H9 (cell line): ENCODE measurements at regions not wholly inside any gene's neighbourhood (a gene's known extent, or its start where the extent isn't known, plus 50 kb on each side); places are given as distances from the start of the nearest gene placed in this dataset.

Experiments
- DNase-seq: peaks from one replicate; pipeline ENCODE4 v3.0.0-alpha.2; 2017
- H2AFZ ChIP-seq: one replicate; pipeline ENCODE4 v1.6.1; 2013; ENCODE audit warnings: mild to moderate bottlenecking, low read length, control low read depth, moderate library complexity
- H2AK5ac ChIP-seq: 2 replicates; pipeline ENCODE4 v1.6.1; 2013; ENCODE audit warnings: low read length, control low read depth, mixed read lengths; ENCODE audit not compliant: insufficient read length
- H2BK120ac ChIP-seq: one replicate; pipeline ENCODE4 v1.6.1; 2013; ENCODE audit warnings: low read depth, mild to moderate bottlenecking, low read length, control low read depth, inconsistent platforms; ENCODE audit not compliant: poor library complexity, severe bottlenecking
- H2BK12ac ChIP-seq: 2 replicates; pipeline ENCODE4 v1.6.1; 2013; ENCODE audit warnings: low read length, control low read depth, mixed read lengths, low read depth; ENCODE audit not compliant: insufficient read length
- H2BK15ac ChIP-seq: 2 replicates; pipeline ENCODE4 v1.6.1; 2013; ENCODE audit warnings: low read depth, low read length, control low read depth
- H2BK20ac ChIP-seq: one replicate; pipeline ENCODE4 v1.6.1; 2013; ENCODE audit warnings: low read depth, mild to moderate bottlenecking, low read length, control low read depth, inconsistent platforms; ENCODE audit not compliant: poor library complexity, severe bottlenecking
- H2BK5ac ChIP-seq: 2 replicates; pipeline ENCODE4 v1.6.1; 2013; ENCODE audit warnings: low read length, control low read depth, mixed read lengths; ENCODE audit not compliant: insufficient read length
- H3K14ac ChIP-seq: 2 replicates; pipeline ENCODE4 v1.6.1; 2013; ENCODE audit warnings: low read length, control low read depth; ENCODE audit not compliant: insufficient read depth
- H3K18ac ChIP-seq: 2 replicates; pipeline ENCODE4 v1.6.1; 2013; ENCODE audit warnings: low read depth, mild to moderate bottlenecking, mixed read lengths, low read length, control low read depth; ENCODE audit not compliant: insufficient read length
- H3K23ac ChIP-seq: 2 replicates; pipeline ENCODE4 v1.6.1; 2013; ENCODE audit warnings: low read length, control low read depth, mixed read lengths, low read depth; ENCODE audit not compliant: insufficient read length
- H3K23me2 ChIP-seq: 2 replicates; pipeline ENCODE4 v1.6.1; 2013; ENCODE audit warnings: low read depth, mild to moderate bottlenecking, mixed read lengths, low read length, control low read depth; ENCODE audit not compliant: insufficient read length, poor library complexity, severe bottlenecking
- H3K27ac ChIP-seq: 2 replicates; pipeline ENCODE4 v1.5.1; 2013; ENCODE audit warnings: low read length, control low read depth, mixed read lengths, low read depth; ENCODE audit not compliant: insufficient read length
- H3K27me3 ChIP-seq: 2 replicates; pipeline ENCODE4 v1.6.1; 2013; ENCODE audit warnings: low read length, control low read depth, inconsistent platforms; ENCODE audit not compliant: insufficient read depth
- H3K4ac ChIP-seq: 2 replicates; pipeline ENCODE4 v1.6.1; 2013; ENCODE audit warnings: low read depth, mild to moderate bottlenecking, control low read depth, inconsistent platforms, low read length, moderate library complexity
- H3K4me1 ChIP-seq: 2 replicates; pipeline ENCODE4 v1.6.1; 2013; ENCODE audit warnings: low read length, control low read depth, inconsistent platforms; ENCODE audit not compliant: insufficient read depth
- H3K4me2 ChIP-seq: 2 replicates; pipeline ENCODE4 v1.6.1; 2013; ENCODE audit warnings: low read length, control low read depth, mixed read lengths; ENCODE audit not compliant: insufficient read length, insufficient read depth
- H3K56ac ChIP-seq: 2 replicates; pipeline ENCODE4 v1.6.1; 2013; ENCODE audit warnings: low read depth, mild to moderate bottlenecking, mixed read lengths, low read length, control low read depth; ENCODE audit not compliant: insufficient read length
- H3K79me1 ChIP-seq: 2 replicates; pipeline ENCODE4 v1.6.1; 2013; ENCODE audit warnings: low read depth, mild to moderate bottlenecking, moderate library complexity, low read length, control low read depth, inconsistent platforms; ENCODE audit not compliant: insufficient read depth, poor library complexity, severe bottlenecking
- H3K79me2 ChIP-seq: 2 replicates; pipeline ENCODE4 v1.6.1; 2013; ENCODE audit warnings: low read length, control low read depth, inconsistent platforms; ENCODE audit not compliant: insufficient read depth
- H3K9ac ChIP-seq: 2 replicates; pipeline ENCODE4 v1.6.1; 2013; ENCODE audit warnings: low read length, control low read depth, mixed read lengths; ENCODE audit not compliant: insufficient read length; ENCODE audit errors: extremely low read depth
- H3K9me3 ChIP-seq: one replicate; pipeline ENCODE4 v1.6.1; 2013; ENCODE audit warnings: low read depth, low read length, inconsistent platforms; ENCODE audit not compliant: control insufficient read depth
- H3T11ph ChIP-seq: one replicate; pipeline ENCODE4 v1.6.1; 2013; ENCODE audit warnings: mild to moderate bottlenecking, low read length, control low read depth, inconsistent platforms
- H4K20me1 ChIP-seq: one replicate; pipeline ENCODE4 v1.6.1; 2013; ENCODE audit not compliant: control insufficient read depth, insufficient read length, insufficient read depth
- H4K5ac ChIP-seq: 2 replicates; pipeline ENCODE4 v1.6.1; 2013; ENCODE audit warnings: low read depth, mild to moderate bottlenecking, mixed read lengths, low read length, control low read depth; ENCODE audit not compliant: insufficient read length
- H4K8ac ChIP-seq: replicated peaks from 2 replicates; pipeline ENCODE4 v1.6.1; 2013; ENCODE audit warnings: low read length, control low read depth, mixed read lengths, low read depth; ENCODE audit not compliant: insufficient read length
- H4K91ac ChIP-seq: 2 replicates; pipeline ENCODE4 v1.6.1; 2013; ENCODE audit warnings: low read depth, mild to moderate bottlenecking, moderate library complexity, mixed read lengths, low read length, control low read depth; ENCODE audit not compliant: insufficient read length
- H3K27ac Mint-ChIP-seq, 3 experiments: 2 replicates in 2 of 3; 3 replicates in 1 of 3; pipeline ENCODE4 v1.8.0; 2020 to 2021; ENCODE audit warnings: mixed read lengths in 3 of 3, mild to moderate bottlenecking in 1 of 3, moderate library complexity in 1 of 3
- H3K27me3 Mint-ChIP-seq: 2 replicates; pipeline ENCODE4 v1.8.0; 2021; ENCODE audit warnings: low read depth, mild to moderate bottlenecking, moderate library complexity, mixed read lengths
- H3K36me3 Mint-ChIP-seq, 3 experiments: 2 replicates in 2 of 3; 3 replicates in 1 of 3; pipeline ENCODE4 v1.8.0; 2020 to 2021; ENCODE audit warnings: low read depth in 3 of 3, mixed read lengths in 3 of 3; ENCODE audit not compliant: insufficient read depth in 1 of 3
- H3K4me1 Mint-ChIP-seq, 2 experiments: 2 replicates each; pipeline ENCODE4 v1.8.0; 2020; ENCODE audit warnings: mixed read lengths in 2 of 2
- H3K4me3 Mint-ChIP-seq, 2 experiments: 2 replicates in 1 of 2; 3 replicates in 1 of 2; pipeline ENCODE4 v1.8.0; 2020 to 2021; ENCODE audit warnings: mild to moderate bottlenecking in 2 of 2, mixed read lengths in 2 of 2, moderate library complexity in 1 of 2
- H3K9me3 Mint-ChIP-seq, 2 experiments: 2 replicates in 1 of 2; 3 replicates in 1 of 2; pipeline ENCODE4 v1.8.0; 2020; ENCODE audit warnings: mild to moderate bottlenecking in 2 of 2, mixed read lengths in 2 of 2, moderate library complexity in 1 of 2
- CTCF ChIP-seq: fragments of 200-600 bp; sonication (generic); conservative IDR thresholded peaks from 3 replicates; pipeline ENCODE4 v1.8.0; 2021; ENCODE audit warnings: antibody characterized with exemption, mild to moderate bottlenecking
- WGBS: extraction: QIAGEN DNeasy Blood & Tissue Kit; methylation state at CpG from one replicate; pipeline ENCODE4 v1.1.7; 2013; ENCODE audit warnings: missing lambda C conversion rate, low lambda C conversion rate, mixed read lengths; ENCODE audit not compliant: insufficient read length; ENCODE audit errors: extremely low coverage; 5-methylcytosine and 5-hydroxymethylcytosine counted together

- Mint-ChIP-seq H3K9me3 (peaks cover 0 to 3% of the 10 kb centered on the region in 2 experiments; a peak in 2 of 5 replicates), H3K27me3 (no peaks in the 10 kb centered on the region), H3K4me3 (no peak overlapping the region), H3K36me3 (peaks cover 0 to 2% (median 0%) of the 10 kb centered on the region in 3 experiments; a peak in 2 of 7 replicates), H3K27ac (no peak overlapping the region), H3K4me1 (peaks cover 12 to 13% of the 10 kb centered on the region in 2 experiments)
- no peak overlapping the region for H2BK12ac ChIP-seq
- H3K4me1 ChIP-seq: no peaks in the 10 kb centered on the region
- no peak overlapping the region for H4K91ac ChIP-seq
- H2BK5ac ChIP-seq: no peak overlapping the region
- H2BK20ac ChIP-seq: no peak overlapping the region
- H3K27me3 ChIP-seq: no peaks in the 10 kb centered on the region
- WGBS: no CpG with 5 or more reads among the region's 2 CpGs
- H3K18ac ChIP-seq: no peak overlapping the region
- H3K27ac ChIP-seq: no peak overlapping the region
- H2AFZ ChIP-seq: no peak overlapping the region
- no peak for DNase-seq
- H3K79me2 ChIP-seq: no peaks in the 10 kb centered on the region
- H4K20me1 ChIP-seq: no peaks in the 10 kb centered on the region
- H3K79me1 ChIP-seq: no peaks in the 10 kb centered on the region
- no peak overlapping the region for H3K23ac ChIP-seq
- H3K9ac ChIP-seq: no peak overlapping the region
- H3K23me2 ChIP-seq: no peaks in the 10 kb centered on the region
- H4K5ac ChIP-seq: no peak overlapping the region
- H3T11ph ChIP-seq: no peak overlapping the region
- H2BK15ac ChIP-seq: no peak overlapping the region
- H2BK120ac ChIP-seq: no peak overlapping the region
- H2AK5ac ChIP-seq: no peak overlapping the region
- no peak overlapping the region for H3K4ac ChIP-seq
- no peaks in the 10 kb centered on the region for H3K9me3 ChIP-seq
- no peak overlapping the region for H4K8ac ChIP-seq
- H3K56ac ChIP-seq: no peak overlapping the region
- H3K14ac ChIP-seq: no peak overlapping the region
- no peak overlapping the region for H3K4me2 ChIP-seq
- no peak for TF ChIP-seq CTCF
Observed at GRCh38 chr5:98248949-98249348, 524.5 kb upstream of the RGMB start.
